Keratinocyte (primary cell): ENCODE measurements at regions not wholly inside any gene's neighbourhood (a gene's known extent, or its start where the extent isn't known, plus 50 kb on each side); places are given as distances from the start of the nearest gene placed in this dataset.

Experiments used
- DNase-seq: peaks from one replicate; pipeline ENCODE4 v3.0.0-alpha.2; 2011; ENCODE audit warnings: low read depth, missing footprints, low spot score
- FAIRE-seq: peaks from 2 replicates; lab custom pipeline; 2011; peaks lifted over from hg19 to GRCh38; lab: Jason Lieb, UNC
- H2AFZ ChIP-seq: 2 replicates; pipeline ENCODE4 v1.6.0; 2012; ENCODE audit warnings: low read length, control low read depth, inconsistent platforms; ENCODE audit not compliant: control insufficient read depth
- H3K27ac ChIP-seq: 2 replicates; pipeline ENCODE4 v1.5.1; 2011; ENCODE audit warnings: low read length; ENCODE audit not compliant: control insufficient read depth, insufficient read depth
- H3K27me3 ChIP-seq: 3 replicates; pipeline ENCODE4 v1.6.0; 2011; ENCODE audit warnings: low read length; ENCODE audit not compliant: control insufficient read depth, insufficient read depth; ENCODE audit errors: extremely low read depth
- H3K36me3 ChIP-seq, 2 experiments: 2 replicates in 1 of 2; 3 replicates in 1 of 2; pipeline ENCODE4 v1.5.1; 2011; ENCODE audit warnings: low read length in 2 of 2, mild to moderate bottlenecking in 1 of 2; ENCODE audit not compliant: control insufficient read depth in 2 of 2, insufficient read depth in 2 of 2; ENCODE audit errors: extremely low read depth in 1 of 2
- H3K4me1 ChIP-seq: 3 replicates; pipeline ENCODE4 v1.5.1; 2011; ENCODE audit warnings: low read length; ENCODE audit not compliant: control insufficient read depth, insufficient read depth; ENCODE audit errors: extremely low read depth
- H3K4me2 ChIP-seq: 3 replicates; pipeline ENCODE4 v1.6.0; 2011; ENCODE audit warnings: low read depth, low read length; ENCODE audit not compliant: control insufficient read depth, insufficient read depth; ENCODE audit errors: extremely low read depth
- H3K4me3 ChIP-seq, 3 experiments: fragments of 200-600 bp in 1 of 3; sonication (generic) in 1 of 3; 2 replicates in 2 of 3; 3 replicates in 1 of 3; pipeline ENCODE4 v1.5.1; 2011 to 2016; ENCODE audit warnings: low read length in 3 of 3, mild to moderate bottlenecking in 3 of 3, control low read depth in 2 of 3, inconsistent platforms in 1 of 3, low read depth in 1 of 3, mixed read lengths in 1 of 3, mixed run types in 1 of 3, moderate library complexity in 1 of 3; ENCODE audit not compliant: control insufficient read depth in 2 of 3, insufficient read depth in 2 of 3; ENCODE audit errors: extremely low read depth in 1 of 3
- H3K79me2 ChIP-seq: 2 replicates; pipeline ENCODE4 v1.6.0; 2012; ENCODE audit warnings: low read length; ENCODE audit not compliant: control insufficient read depth, insufficient read depth
- H3K9ac ChIP-seq: 3 replicates; pipeline ENCODE4 v1.6.0; 2011; ENCODE audit warnings: low read length; ENCODE audit not compliant: control insufficient read depth, insufficient read depth; ENCODE audit errors: extremely low read depth
- H3K9me1 ChIP-seq: 3 replicates; pipeline ENCODE4 v1.6.0; 2011; ENCODE audit warnings: low read length; ENCODE audit not compliant: control insufficient read depth, insufficient read depth; ENCODE audit errors: extremely low read depth
- H3K9me3 ChIP-seq: 2 replicates; pipeline ENCODE4 v1.5.1; 2012; ENCODE audit warnings: low read depth, low read length; ENCODE audit not compliant: control insufficient read depth
- H4K20me1 ChIP-seq: 3 replicates; pipeline ENCODE4 v1.6.0; 2011; ENCODE audit warnings: low read length; ENCODE audit not compliant: control insufficient read depth, insufficient read depth; ENCODE audit errors: extremely low read depth
- CTCF ChIP-seq, 3 experiments: IDR thresholded peaks in 1 of 3; conservative IDR thresholded peaks in 1 of 3; optimal IDR thresholded peaks in 1 of 3; 2 replicates in 2 of 3; 3 replicates in 1 of 3; pipeline versions ENCODE3 to v1.5.1; 2011; ENCODE audit warnings: low read length in 3 of 3, mild to moderate bottlenecking in 3 of 3, moderate library complexity in 2 of 3, control low read depth in 1 of 3, inconsistent platforms in 1 of 3; ENCODE audit not compliant: insufficient read depth in 2 of 3; ENCODE audit errors: extremely low read depth in 1 of 3
- EZH2 ChIP-seq: IDR thresholded peaks from one replicate; pipeline ENCODE4 v1.6.1; 2012; ENCODE audit warnings: inconsistent platforms, mild to moderate bottlenecking, low read length, moderate library complexity
- dilution Hi-C: fragments of 300-500 bp; cut with MboI; formaldehyde crosslinking; loops from one replicate; pipeline ENCODE4 v1.7.0; 2020; ENCODE audit warnings: low sequenced_read_pairs; ENCODE audit not compliant: extremely low pct_ligation_motif_present

DNA sequence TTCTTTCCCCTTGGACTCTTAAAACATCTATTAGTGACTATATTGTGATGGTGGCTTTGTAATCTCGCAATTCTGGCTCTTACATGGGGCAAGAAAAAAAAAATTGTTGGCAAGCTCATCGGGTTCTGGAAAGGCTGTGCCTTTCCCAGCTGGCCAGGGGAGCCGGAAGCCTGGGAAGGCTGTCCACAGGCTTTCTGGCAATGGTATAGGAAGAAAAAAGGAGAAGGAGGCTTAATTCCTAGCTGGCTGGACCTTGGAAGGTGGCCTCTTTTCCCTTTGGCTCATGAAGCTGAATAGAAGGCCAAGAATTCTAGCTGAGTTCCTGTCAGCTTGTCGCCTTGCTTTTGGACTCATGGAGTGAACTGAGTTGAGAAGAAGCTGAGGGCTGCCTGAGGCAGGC lies 243.5 kb upstream of the SEMA6D start:
- H3K36me3 ChIP-seq = no peaks in the 10 kb centered on the region
- H3K27ac ChIP-seq = no peak overlapping the region
- H3K4me2 ChIP-seq = no peak overlapping the region
- no peak overlapping the region for H3K9ac ChIP-seq
- no peak overlapping the region for H3K4me3 ChIP-seq
- H3K4me1 ChIP-seq = peaks cover 3% of the 10 kb centered on the region
- no peaks in the 10 kb centered on the region for H3K9me3 ChIP-seq
- no peak for TF ChIP-seq CTCF (optimal IDR thresholded peaks at IDR 0.05 in 1 of 3, IDR thresholded peaks at IDR 0.05 in 1 of 3, conservative IDR thresholded peaks at IDR 0.05 in 1 of 3; ENCODE audit: extremely low read depth in 1 of 3, insufficient read depth in 2 of 3, low read length in 3 of 3)
- TF ChIP-seq EZH2 = no peak
- H3K79me2 ChIP-seq = no peaks in the 10 kb centered on the region
- FAIRE-seq (no peak), DNase-seq (no peak)
- no peaks in the 10 kb centered on the region for H3K27me3 ChIP-seq
- dilution Hi-C loops = no loop called here
- no peak overlapping the region for H2AFZ ChIP-seq
- no peaks in the 10 kb centered on the region for H4K20me1 ChIP-seq
- H3K9me1 ChIP-seq = no peaks in the 10 kb centered on the region

GRCh38 chr15:47475336-47475735 lies 242.0 kb upstream of the SEMA6D start:
- Histone ChIP-seq H3K4me2 (no peak overlapping the region), H3K4me1 (peaks cover 3% of the 10 kb centered on the region), H3K79me2 (no peaks in the 10 kb centered on the region), H3K4me3 (no peak overlapping the region), H4K20me1 (no peaks in the 10 kb centered on the region), H3K27me3 (no peaks in the 10 kb centered on the region), H3K9me3 (no peaks in the 10 kb centered on the region), H3K9ac (no peak overlapping the region), H3K27ac (no peak overlapping the region), H3K36me3 (no peaks in the 10 kb centered on the region), H3K9me1 (no peaks in the 10 kb centered on the region), H2AFZ (no peak overlapping the region)
- FAIRE-seq (no peak), DNase-seq (no peak)
- no peak for TF ChIP-seq EZH2
- TF ChIP-seq CTCF (optimal IDR thresholded peaks at IDR 0.05 in 1 of 3, IDR thresholded peaks at IDR 0.05 in 1 of 3, conservative IDR thresholded peaks at IDR 0.05 in 1 of 3; ENCODE audit: extremely low read depth in 1 of 3, insufficient read depth in 2 of 3, low read length in 3 of 3) = no peak
- dilution Hi-C loops = no loop called here
